ENCODE measurements at regions not wholly inside any gene's neighbourhood (a gene's known extent, or its start where the extent isn't known, plus 50 kb on each side); places are given as distances from the start of the nearest gene placed in this dataset.

GRCh38 chr13:106233134-106233735, 302.2 kb downstream of the EFNB2 start:
- Histone ChIP-seq H3K36me3 (ENCODE audit: insufficient read depth, insufficient read length, low read length) (no peaks in the 10 kb centered on the region), H3K27me3 (ENCODE audit: insufficient read depth, insufficient read length) (no peaks in the 10 kb centered on the region), H3K9me3 (ENCODE audit: insufficient read depth, low read length) (no peaks in the 10 kb centered on the region), H3K4me3 (ENCODE audit: insufficient read length, low read depth) (no peak overlapping the region), H3K9ac (ENCODE audit: insufficient read length, low read depth) (no peak overlapping the region), H3K4me1 (ENCODE audit: insufficient read depth, insufficient read length) (no peaks in the 10 kb centered on the region)
- DNase-seq (ENCODE audit: low read depth, low spot score): no peak
- no peak for TF ChIP-seq SUZ12 (IDR thresholded peaks at IDR 0.05; ENCODE audit: extremely low read depth, insufficient read depth, insufficient read length)
- no peak for TF ChIP-seq ZNF274 (IDR thresholded peaks at IDR 0.05; ENCODE audit: low read depth, low read length)
- no peak for TF ChIP-seq YY1 (IDR thresholded peaks at IDR 0.05; ENCODE audit: insufficient read depth, insufficient read length)

- TF ChIP-seq YY1 (IDR thresholded peaks at IDR 0.05; ENCODE audit: insufficient read depth, insufficient read length) (no peak), ZNF274 (IDR thresholded peaks at IDR 0.05; ENCODE audit: low read depth, low read length) (no peak), SUZ12 (IDR thresholded peaks at IDR 0.05; ENCODE audit: extremely low read depth, insufficient read depth, insufficient read length) (no peak)
- no peaks in the 10 kb centered on the region for H3K27me3 ChIP-seq (ENCODE audit: insufficient read depth, insufficient read length)
- DNase-seq (ENCODE audit: low read depth, low spot score): no peak
These were observed 302.8 kb downstream of the EFNB2 start for GRCh38 chr13:106232681-106233080.

GRCh38 chr13:106230450-106230849, 305.0 kb downstream of the EFNB2 start:
- no peak for DNase-seq (ENCODE audit: low read depth, low spot score)
- Histone ChIP-seq H3K27me3 (ENCODE audit: insufficient read depth, insufficient read length) (no peaks in the 10 kb centered on the region), H3K36me3 (ENCODE audit: insufficient read depth, insufficient read length, low read length) (no peaks in the 10 kb centered on the region), H3K4me3 (ENCODE audit: insufficient read length, low read depth) (no peak overlapping the region), H3K9me3 (ENCODE audit: insufficient read depth, low read length) (no peaks in the 10 kb centered on the region), H3K4me1 (ENCODE audit: insufficient read depth, insufficient read length) (no peaks in the 10 kb centered on the region), H3K9ac (ENCODE audit: insufficient read length, low read depth) (no peak overlapping the region)
- TF ChIP-seq ZNF274 (IDR thresholded peaks at IDR 0.05; ENCODE audit: low read depth, low read length) (no peak), YY1 (IDR thresholded peaks at IDR 0.05; ENCODE audit: insufficient read depth, insufficient read length) (no peak), SUZ12 (IDR thresholded peaks at IDR 0.05; ENCODE audit: extremely low read depth, insufficient read depth, insufficient read length) (no peak)

More at GRCh38 chr13:106232681-106233080, 302.8 kb downstream of the EFNB2 start:
- Histone ChIP-seq H3K9ac (ENCODE audit: insufficient read length, low read depth) (no peak overlapping the region), H3K4me3 (ENCODE audit: insufficient read length, low read depth) (no peak overlapping the region), H3K9me3 (ENCODE audit: insufficient read depth, low read length) (no peaks in the 10 kb centered on the region), H3K4me1 (ENCODE audit: insufficient read depth, insufficient read length) (no peaks in the 10 kb centered on the region), H3K36me3 (ENCODE audit: insufficient read depth, insufficient read length, low read length) (no peaks in the 10 kb centered on the region)

GRCh38 chr13:106225126-106225525, 310.3 kb downstream of the EFNB2 start:
- TF ChIP-seq SUZ12 (IDR thresholded peaks at IDR 0.05; ENCODE audit: extremely low read depth, insufficient read depth, insufficient read length) (no peak), ZNF274 (IDR thresholded peaks at IDR 0.05; ENCODE audit: low read depth, low read length) (no peak), YY1 (IDR thresholded peaks at IDR 0.05; ENCODE audit: insufficient read depth, insufficient read length) (no peak)

GRCh38 chr13:106220211-106220610, 315.3 kb downstream of the EFNB2 start:
- Histone ChIP-seq H3K4me3 (ENCODE audit: insufficient read length, low read depth) (no peak overlapping the region), H3K9ac (ENCODE audit: insufficient read length, low read depth) (no peak overlapping the region), H3K9me3 (ENCODE audit: insufficient read depth, low read length) (no peaks in the 10 kb centered on the region), H3K36me3 (ENCODE audit: insufficient read depth, insufficient read length, low read length) (no peaks in the 10 kb centered on the region), H3K4me1 (ENCODE audit: insufficient read depth, insufficient read length) (no peaks in the 10 kb centered on the region), H3K27me3 (ENCODE audit: insufficient read depth, insufficient read length) (no peaks in the 10 kb centered on the region)
- TF ChIP-seq SUZ12 (IDR thresholded peaks at IDR 0.05; ENCODE audit: extremely low read depth, insufficient read depth, insufficient read length) (no peak), ZNF274 (IDR thresholded peaks at IDR 0.05; ENCODE audit: low read depth, low read length) (no peak), YY1 (IDR thresholded peaks at IDR 0.05; ENCODE audit: insufficient read depth, insufficient read length) (no peak)
- no peak for DNase-seq (ENCODE audit: low read depth, low spot score)

More at GRCh38 chr13:106225126-106225525, 310.3 kb downstream of the EFNB2 start:
- H3K4me1 ChIP-seq (ENCODE audit: insufficient read depth, insufficient read length): no peaks in the 10 kb centered on the region
- no peaks in the 10 kb centered on the region for H3K27me3 ChIP-seq (ENCODE audit: insufficient read depth, insufficient read length)
- no peak for DNase-seq (ENCODE audit: low read depth, low spot score)
- no peak overlapping the region for H3K4me3 ChIP-seq (ENCODE audit: insufficient read length, low read depth)
- H3K9me3 ChIP-seq (ENCODE audit: insufficient read depth, low read length): no peaks in the 10 kb centered on the region
- H3K9ac ChIP-seq (ENCODE audit: insufficient read length, low read depth): no peak overlapping the region
- no peaks in the 10 kb centered on the region for H3K36me3 ChIP-seq (ENCODE audit: insufficient read depth, insufficient read length, low read length)

GRCh38 chr13:106213028-106213757, 322.3 kb downstream of the EFNB2 start:
- Histone ChIP-seq H3K27me3 (ENCODE audit: insufficient read depth, insufficient read length) (no peaks in the 10 kb centered on the region), H3K36me3 (ENCODE audit: insufficient read depth, insufficient read length, low read length) (no peaks in the 10 kb centered on the region), H3K4me1 (ENCODE audit: insufficient read depth, insufficient read length) (no peaks in the 10 kb centered on the region), H3K9ac (ENCODE audit: insufficient read length, low read depth) (no peak overlapping the region), H3K9me3 (ENCODE audit: insufficient read depth, low read length) (no peaks in the 10 kb centered on the region), H3K4me3 (ENCODE audit: insufficient read length, low read depth) (no peak overlapping the region)
- no peak for TF ChIP-seq YY1 (IDR thresholded peaks at IDR 0.05; ENCODE audit: insufficient read depth, insufficient read length)
- no peak for TF ChIP-seq SUZ12 (IDR thresholded peaks at IDR 0.05; ENCODE audit: extremely low read depth, insufficient read depth, insufficient read length)
- TF ChIP-seq ZNF274 (IDR thresholded peaks at IDR 0.05; ENCODE audit: low read depth, low read length): no peak
- DNase-seq (ENCODE audit: low read depth, low spot score): no peak

- H3K36me3 ChIP-seq (ENCODE audit: insufficient read depth, insufficient read length, low read length): no peaks in the 10 kb centered on the region
- DNase-seq (ENCODE audit: low read depth, low spot score): no peak
- H3K27me3 ChIP-seq (ENCODE audit: insufficient read depth, insufficient read length): no peaks in the 10 kb centered on the region
- no peaks in the 10 kb centered on the region for H3K9me3 ChIP-seq (ENCODE audit: insufficient read depth, low read length)
- H3K4me3 ChIP-seq (ENCODE audit: insufficient read length, low read depth): no peak overlapping the region
- H3K9ac ChIP-seq (ENCODE audit: insufficient read length, low read depth): no peak overlapping the region
- TF ChIP-seq ZNF274 (IDR thresholded peaks at IDR 0.05; ENCODE audit: low read depth, low read length): no peak
- TF ChIP-seq YY1 (IDR thresholded peaks at IDR 0.05; ENCODE audit: insufficient read depth, insufficient read length): no peak
- no peak for TF ChIP-seq SUZ12 (IDR thresholded peaks at IDR 0.05; ENCODE audit: extremely low read depth, insufficient read depth, insufficient read length)
- H3K4me1 ChIP-seq (ENCODE audit: insufficient read depth, insufficient read length): no peaks in the 10 kb centered on the region
These were observed 323.0 kb downstream of the EFNB2 start for GRCh38 chr13:106212386-106213010.
